OCI-LY3 (cell line): ENCODE measurements at regions not wholly inside any gene's neighbourhood (a gene's known extent, or its start where the extent isn't known, plus 50 kb on each side); places are given as distances from the start of the nearest gene placed in this dataset.

Experiments used
- H2AFZ ChIP-seq: fragments of 200-600, 300-600 bp; shearing (Covaris generic); 2 replicates; pipeline ENCODE4 v1.6.0; 2014; ENCODE audit warnings: antibody characterized with exemption, low read depth, low read length
- H3K27ac ChIP-seq: fragments of 200-600, 300-600 bp; sonication (generic); 2 replicates; pipeline ENCODE4 v1.5.1; 2014; ENCODE audit warnings: mild to moderate bottlenecking, low read length, moderate library complexity, mixed read lengths
- H3K27me3 ChIP-seq: fragments of 200-600, 300-600 bp; sonication (generic); 2 replicates; pipeline ENCODE4 v1.6.1; 2014; ENCODE audit warnings: low read depth, low read length, mixed read lengths
- H3K36me3 ChIP-seq: fragments of 200-600, 300-600 bp; sonication (generic); replicated peaks from 2 replicates; pipeline ENCODE3; 2014; ENCODE audit warnings: low read depth, low read length, mixed read lengths
- H3K4me1 ChIP-seq: fragments of 300-600, 200-600 bp; sonication (generic); 2 replicates; pipeline ENCODE4 v1.6.1; 2014; ENCODE audit warnings: low read length, mixed read lengths
- H3K4me2 ChIP-seq: fragments of 200-600, 300-600 bp; sonication (generic); 2 replicates; pipeline ENCODE4 v1.6.1; 2014; ENCODE audit warnings: low read length, mixed read lengths
- H3K4me3 ChIP-seq: fragments of 300-600, 200-600 bp; sonication (generic); 2 replicates; pipeline ENCODE4 v1.5.1; 2014; ENCODE audit warnings: antibody characterized with exemption, mild to moderate bottlenecking, low read length, moderate library complexity
- H3K79me2 ChIP-seq: fragments of 300-600, 200-600 bp; shearing (Covaris generic); 2 replicates; pipeline ENCODE4 v1.6.1; 2014; ENCODE audit warnings: mild to moderate bottlenecking, low read length, mixed read lengths
- H3K9ac ChIP-seq: fragments of 300-600, 200-600 bp; shearing (Covaris generic); 2 replicates; pipeline ENCODE4 v1.6.0; 2014; ENCODE audit warnings: mild to moderate bottlenecking, low read length, moderate library complexity
- H3K9me3 ChIP-seq: fragments of 200-600, 300-600 bp; shearing (Covaris generic); 2 replicates; pipeline ENCODE4 v1.6.1; 2014; ENCODE audit warnings: low read length, mixed read lengths; ENCODE audit not compliant: insufficient read depth
- H4K20me1 ChIP-seq: fragments of 200-600, 300-600 bp; sonication (generic); 2 replicates; pipeline ENCODE4 v1.6.1; 2016; ENCODE audit warnings: low read length, mixed read lengths; ENCODE audit not compliant: insufficient read depth
- EZH2phosphoT487 ChIP-seq: fragments of 200-600 bp; shearing (Covaris generic); IDR thresholded peaks from 2 replicates; pipeline ENCODE4 v1.6.1; 2018; ENCODE audit warnings: antibody characterized with exemption, mixed run types, low read depth
- TF ChIP-seq, protein P1 (sequence below): fragments of 200-600, 300-600 bp; sonication (generic); IDR thresholded peaks from 2 replicates; pipeline ENCODE4 v1.5.1; 2014; ENCODE audit warnings: antibody characterized with exemption, low read length, low read depth

DNA sequence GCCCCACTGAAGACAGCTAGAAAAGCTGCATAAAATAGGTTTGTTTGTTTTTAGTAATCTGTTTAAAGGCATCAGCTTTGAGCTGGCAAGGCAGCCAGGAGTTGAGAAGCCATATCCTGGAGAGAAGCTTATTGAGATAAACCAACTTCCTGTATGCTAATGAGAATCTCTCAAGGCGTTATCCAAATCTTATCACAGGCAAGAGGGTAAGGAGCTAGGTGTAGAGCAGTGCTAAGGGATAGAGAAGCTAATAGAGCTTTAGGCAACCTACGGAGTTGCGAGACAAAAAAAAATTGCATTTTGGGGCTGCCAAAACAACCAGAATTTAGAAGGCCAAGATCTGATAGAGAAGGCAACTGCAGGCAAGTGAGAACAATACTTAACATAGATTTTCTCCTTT is 641.6 kb downstream of the SH2D4B start:
- Histone ChIP-seq H3K27ac (peak overlapping the region; percentile 27; the same call in 1 of the 2 replicates), H3K4me3 (no peak overlapping the region), H3K9ac (no peak overlapping the region), H3K79me2 (no peaks in the 10 kb centered on the region), H4K20me1 (no peaks in the 10 kb centered on the region), H3K9me3 (no peaks in the 10 kb centered on the region), H3K36me3 (no peaks in the 10 kb centered on the region), H3K27me3 (no peaks in the 10 kb centered on the region), H3K4me2 (peak overlapping the region; percentile 33), H3K4me1 (peaks cover 10% of the 10 kb centered on the region), H2AFZ (0 out of 2 replicates have a peak overlapping the region, but pooled peaks have one; percentile 51)
- TF ChIP-seq EZH2phosphoT487 = no peak
- TF ChIP-seq, protein P1, sequence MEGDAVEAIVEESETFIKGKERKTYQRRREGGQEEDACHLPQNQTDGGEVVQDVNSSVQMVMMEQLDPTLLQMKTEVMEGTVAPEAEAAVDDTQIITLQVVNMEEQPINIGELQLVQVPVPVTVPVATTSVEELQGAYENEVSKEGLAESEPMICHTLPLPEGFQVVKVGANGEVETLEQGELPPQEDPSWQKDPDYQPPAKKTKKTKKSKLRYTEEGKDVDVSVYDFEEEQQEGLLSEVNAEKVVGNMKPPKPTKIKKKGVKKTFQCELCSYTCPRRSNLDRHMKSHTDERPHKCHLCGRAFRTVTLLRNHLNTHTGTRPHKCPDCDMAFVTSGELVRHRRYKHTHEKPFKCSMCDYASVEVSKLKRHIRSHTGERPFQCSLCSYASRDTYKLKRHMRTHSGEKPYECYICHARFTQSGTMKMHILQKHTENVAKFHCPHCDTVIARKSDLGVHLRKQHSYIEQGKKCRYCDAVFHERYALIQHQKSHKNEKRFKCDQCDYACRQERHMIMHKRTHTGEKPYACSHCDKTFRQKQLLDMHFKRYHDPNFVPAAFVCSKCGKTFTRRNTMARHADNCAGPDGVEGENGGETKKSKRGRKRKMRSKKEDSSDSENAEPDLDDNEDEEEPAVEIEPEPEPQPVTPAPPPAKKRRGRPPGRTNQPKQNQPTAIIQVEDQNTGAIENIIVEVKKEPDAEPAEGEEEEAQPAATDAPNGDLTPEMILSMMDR = no peak

DNA sequence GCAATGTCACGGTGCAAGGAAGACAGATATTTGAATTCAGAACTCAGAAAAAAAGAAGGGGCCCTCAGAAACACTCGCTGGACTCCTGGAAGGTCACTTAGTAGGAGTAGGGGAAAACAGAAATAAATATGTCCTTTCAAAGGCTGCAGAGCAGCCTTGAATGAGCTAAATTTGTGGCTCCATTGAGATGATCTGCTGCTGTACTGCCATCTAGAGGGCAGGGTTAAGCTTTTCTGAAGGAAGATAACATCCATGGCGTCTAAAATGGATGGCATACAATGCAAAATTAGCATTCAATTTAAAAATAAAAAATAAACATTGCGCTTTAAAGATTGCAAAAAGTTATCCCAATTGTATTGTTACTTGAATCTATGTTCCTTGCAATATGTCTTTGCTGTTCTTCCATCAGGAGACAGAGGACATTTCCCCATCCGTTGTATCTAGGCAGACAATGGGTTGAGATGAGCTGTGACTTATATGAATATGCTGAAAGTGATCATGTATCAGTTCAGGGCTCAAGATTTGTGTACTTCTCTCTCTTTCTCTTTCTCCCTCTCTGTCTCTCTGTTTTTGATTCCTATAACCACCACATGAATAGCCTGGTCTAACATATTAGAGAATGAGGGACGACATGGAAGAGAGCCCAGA is 642.2 kb downstream of the SH2D4B start:
- TF ChIP-seq EZH2phosphoT487 = no peak
- TF ChIP-seq, protein P1 = peak; percentile 70
- H3K4me2 ChIP-seq = peak overlapping the region; percentile 33
- no peak overlapping the region for H3K9ac ChIP-seq
- no peaks in the 10 kb centered on the region for H4K20me1 ChIP-seq
- H3K4me3 ChIP-seq = no peak overlapping the region
- H3K79me2 ChIP-seq = no peaks in the 10 kb centered on the region
- H2AFZ ChIP-seq = peak overlapping the region; percentile 85
- peak overlapping the region; percentile 27; the same call in 1 of the 2 replicates for H3K27ac ChIP-seq
- H3K9me3 ChIP-seq = no peaks in the 10 kb centered on the region
- peaks cover 10% of the 10 kb centered on the region for H3K4me1 ChIP-seq
- H3K27me3 ChIP-seq = no peaks in the 10 kb centered on the region
- H3K36me3 ChIP-seq = no peaks in the 10 kb centered on the region

DNA sequence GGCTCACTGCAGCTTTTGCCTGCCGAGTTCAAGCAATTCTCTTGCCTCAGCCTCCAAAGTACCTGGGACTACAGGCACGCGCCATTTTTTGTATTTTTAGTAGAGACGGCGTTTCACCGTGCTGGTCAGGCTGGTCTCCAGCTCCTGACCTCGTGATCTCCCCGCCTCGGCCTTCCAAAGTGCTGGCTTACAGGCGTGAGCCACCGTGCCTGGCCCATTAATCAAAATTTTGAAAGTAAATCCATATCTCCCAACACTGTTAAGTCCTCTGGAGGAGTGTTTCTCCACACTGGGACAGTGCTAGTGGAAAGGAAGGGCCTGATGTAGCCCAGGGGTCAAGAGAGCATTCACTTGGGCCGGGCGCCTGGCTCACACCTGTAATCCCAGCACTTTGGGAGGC is 644.6 kb downstream of the SH2D4B start:
- Histone ChIP-seq H3K36me3 (no peaks in the 10 kb centered on the region), H3K27me3 (no peaks in the 10 kb centered on the region), H3K27ac (no peak overlapping the region), H3K4me1 (peaks cover 10% of the 10 kb centered on the region), H3K4me3 (no peak overlapping the region), H3K4me2 (no peak overlapping the region), H4K20me1 (no peaks in the 10 kb centered on the region), H2AFZ (no peak overlapping the region), H3K9me3 (no peaks in the 10 kb centered on the region), H3K9ac (no peak overlapping the region), H3K79me2 (no peaks in the 10 kb centered on the region)
- TF ChIP-seq EZH2phosphoT487 = no peak
- TF ChIP-seq, protein P1 = no peak

DNA sequence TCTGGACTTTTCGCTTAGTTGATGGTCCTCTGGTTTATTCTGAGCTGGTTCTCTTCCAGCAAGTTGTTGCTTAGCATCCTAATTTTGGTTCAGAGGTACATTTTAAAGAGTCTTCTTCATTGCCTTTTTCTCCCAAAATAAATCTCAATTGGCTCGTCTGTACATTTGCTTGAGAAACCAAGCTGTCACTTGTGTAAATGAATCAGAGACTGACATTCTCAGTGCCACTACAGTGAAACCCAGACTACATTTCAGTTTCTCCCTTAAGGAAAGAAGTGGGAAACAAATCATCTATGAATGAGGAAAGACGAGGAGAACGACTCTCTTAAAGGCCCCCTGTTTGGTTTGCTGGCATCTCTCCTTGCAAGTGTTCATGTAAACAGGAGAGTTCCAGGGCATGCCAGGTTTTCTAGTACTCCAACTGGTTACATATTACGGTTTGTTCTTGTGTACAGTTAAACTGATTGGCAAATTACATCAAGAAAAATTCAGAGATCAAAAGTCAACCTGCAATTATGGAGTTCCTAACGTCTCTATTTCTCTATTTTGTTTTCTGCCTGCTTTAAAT is 654.6 kb downstream of the SH2D4B start:
- Histone ChIP-seq H3K27ac (no peak overlapping the region), H3K36me3 (no peaks in the 10 kb centered on the region), H3K9me3 (no peaks in the 10 kb centered on the region), H3K27me3 (no peaks in the 10 kb centered on the region), H4K20me1 (no peaks in the 10 kb centered on the region), H3K4me2 (no peak overlapping the region), H3K4me3 (no peak overlapping the region), H2AFZ (0 out of 2 replicates have a peak overlapping the region, but pooled peaks have one; percentile 21), H3K9ac (no peak overlapping the region), H3K79me2 (no peaks in the 10 kb centered on the region), H3K4me1 (no peaks in the 10 kb centered on the region)
- TF ChIP-seq, protein P1 = no peak
- no peak for TF ChIP-seq EZH2phosphoT487
